HS-5 (cell line): ENCODE measurements at regions not wholly inside any gene's neighbourhood (a gene's known extent, or its start where the extent isn't known, plus 50 kb on each side); places are given as distances from the start of the nearest gene placed in this dataset.
"Not testable (repeated sequence)": the region's sequence is repeated elsewhere in the genome, so short reads cannot be mapped to it uniquely, and the experiment has no call there.

ENCODE experiments used
- DNase-seq: peaks from one replicate; pipeline ENCODE4 v3.0.0-alpha.2; 2012; ENCODE audit warnings: low read depth

GRCh38 chr6:27190126-27190525 lies 57.4 kb upstream of the PRSS16 start:
- no peak for DNase-seq

- not testable (repeated sequence) for DNase-seq
These were observed 53.0 kb upstream of the PRSS16 start for GRCh38 chr6:27194453-27194852.

GRCh38 chr6:27195547-27195946 lies 52.0 kb upstream of the PRSS16 start:
- not testable (repeated sequence) for DNase-seq
